A549 (cell line): ENCODE measurements at regions not wholly inside any gene's neighbourhood (a gene's known extent, or its start where the extent isn't known, plus 50 kb on each side); places are given as distances from the start of the nearest gene placed in this dataset.

Source experiments
- ATAC-seq, 2 experiments: fragments of 200-7000 bp in 1 of 2; fragments of >200 bp in 1 of 2; cut with Nextera tagmentation in 1 of 2; cut with Tn5 transposase in 1 of 2; 3 replicates each; pipeline versions ENCODE4 v1.8.0 to v1.9.1; 2018 to 2020; ENCODE audit warnings: mild to moderate bottlenecking in 1 of 2, moderate library complexity in 1 of 2
- CTCF ChIA-PET: fragments of 300-600 bp; sonication (Branson Sonifier 250); formaldehyde crosslinking; extraction: SDS; loops from one replicate; lab custom pipeline; 2021; ENCODE audit warnings: antibody characterized with exemption, inconsistent platforms; lab: Yijun Ruan, JAX
- POLR2A ChIA-PET: fragments of 350-600 bp; formaldehyde crosslinking; extraction: SDS; loops from one replicate; lab custom pipeline; 2021; ENCODE audit warnings: antibody characterized with exemption, inconsistent platforms; lab: Yijun Ruan, JAX
- DNase-seq, 2 experiments: peaks; one replicate each; pipeline versions ENCODE4 v3.0.0 to v3.0.0-alpha.2; 2011 to 2016; ENCODE audit warnings: low read depth in 1 of 2, low spot score in 1 of 2
- FAIRE-seq: peaks from 2 replicates; lab custom pipeline; 2011; peaks lifted over from hg19 to GRCh38; lab: Jason Lieb, UNC
- H3K27ac ChIP-seq, 2 experiments: fragments of >200 bp; sonication (Bioruptor Twin); formaldehyde crosslinking; 3 replicates each; pipeline ENCODE4 v1.5.1; 2016 to 2017
- H3K4me1 ChIP-seq: fragments of >200 bp; sonication (Bioruptor Twin); formaldehyde crosslinking; 3 replicates; pipeline ENCODE4 v1.6.1; 2016
- H3K4me2 ChIP-seq: fragments of >200 bp; sonication (Bioruptor Twin); formaldehyde crosslinking; 3 replicates; pipeline ENCODE4 v1.6.1; 2016
- H3K4me3 ChIP-seq: fragments of >200 bp; sonication (Bioruptor Twin); formaldehyde crosslinking; 3 replicates; pipeline ENCODE4 v1.5.1; 2016
- H3K9me3 ChIP-seq: fragments of >200 bp; sonication (Bioruptor Twin); formaldehyde crosslinking; 3 replicates; pipeline ENCODE4 v1.6.1; 2016
- ATOH8 ChIP-seq: fragments of 250-450 bp; sonication (Bioruptor Pico); IDR thresholded peaks from 2 replicates; pipeline ENCODE4 v1.5.0; 2020; ENCODE audit warnings: low read depth, mild to moderate bottlenecking, moderate library complexity
- BCL3 ChIP-seq: fragments of >200 bp; sonication (Bioruptor Twin); formaldehyde crosslinking; IDR thresholded peaks from 3 replicates; pipeline ENCODE4 v1.6.1; 2016
- CTCF ChIP-seq: fragments of >200 bp; sonication (Bioruptor Twin); formaldehyde crosslinking; IDR thresholded peaks from 3 replicates; pipeline ENCODE4 v1.5.1; 2016
- EP300 ChIP-seq, 2 experiments: fragments of >200 bp; sonication (Bioruptor Twin); formaldehyde crosslinking; IDR thresholded peaks; 2 replicates in 1 of 2; 3 replicates in 1 of 2; pipeline ENCODE4 v1.6.1; 2016 to 2017
- FOSL2 ChIP-seq, 2 experiments: fragments of 450-650 bp in 1 of 2; fragments of >200 bp in 1 of 2; sonication (Bioruptor Twin) in 1 of 2; formaldehyde crosslinking; IDR thresholded peaks; 2 replicates each; pipeline versions ENCODE4 v1.5.0 to v1.6.1; 2016 to 2020; ENCODE audit warnings: mild to moderate bottlenecking in 1 of 2, moderate library complexity in 1 of 2
- FOXS1 ChIP-seq: fragments of 250-450 bp; sonication (Bioruptor Pico); IDR thresholded peaks from 2 replicates; pipeline ENCODE4 v1.5.0; 2020; ENCODE audit warnings: mild to moderate bottlenecking, moderate library complexity
- JUN ChIP-seq, 2 experiments: fragments of >200 bp; sonication (Bioruptor Twin); formaldehyde crosslinking; IDR thresholded peaks; 2 replicates in 1 of 2; 3 replicates in 1 of 2; pipeline ENCODE4 v1.6.1; 2016 to 2017
- MAFK ChIP-seq: fragments of 450-650 bp; IDR thresholded peaks from 2 replicates; pipeline ENCODE4 v1.6.1; 2014; ENCODE audit not compliant: partially characterized antibody
- NFE2L2 ChIP-seq: fragments of 150-350 bp; conservative IDR thresholded peaks from 2 replicates; pipeline ENCODE4 v1.6.1; 2014; ENCODE audit warnings: low read length
- PHF8 ChIP-seq: fragments of 200-600 bp; sonication (generic); IDR thresholded peaks from 2 replicates; pipeline ENCODE4 v1.6.1; 2016; ENCODE audit warnings: low read depth, mild to moderate bottlenecking, antibody characterized with exemption, moderate library complexity, borderline replicate concordance
- RCOR1 ChIP-seq: fragments of 150-350 bp; IDR thresholded peaks from 2 replicates; pipeline ENCODE4 v1.6.1; 2014; ENCODE audit warnings: antibody characterized with exemption, low read length, low read depth
- REST ChIP-seq: fragments of 200-600 bp; sonication (generic); IDR thresholded peaks from 2 replicates; pipeline ENCODE4 v1.6.1; 2016; ENCODE audit warnings: antibody characterized with exemption, mild to moderate bottlenecking, moderate library complexity
- ZFP36 ChIP-seq: fragments of 450-650 bp; IDR thresholded peaks from 2 replicates; pipeline ENCODE4 v1.6.1; 2014; ENCODE audit warnings: borderline replicate concordance; ENCODE audit not compliant: partially characterized antibody
- ZSCAN20 ChIP-seq: fragments of 250-450 bp; sonication (Bioruptor Pico); IDR thresholded peaks from 2 replicates; pipeline ENCODE4 v1.8.0; 2022; ENCODE audit warnings: mild to moderate bottlenecking, moderate library complexity
- WGBS: methylation state at CpG from one replicate; pipeline ENCODE4 v1.1.6; 2017; ENCODE audit errors: missing lambda C conversion rate; 5-methylcytosine and 5-hydroxymethylcytosine counted together

DNA sequence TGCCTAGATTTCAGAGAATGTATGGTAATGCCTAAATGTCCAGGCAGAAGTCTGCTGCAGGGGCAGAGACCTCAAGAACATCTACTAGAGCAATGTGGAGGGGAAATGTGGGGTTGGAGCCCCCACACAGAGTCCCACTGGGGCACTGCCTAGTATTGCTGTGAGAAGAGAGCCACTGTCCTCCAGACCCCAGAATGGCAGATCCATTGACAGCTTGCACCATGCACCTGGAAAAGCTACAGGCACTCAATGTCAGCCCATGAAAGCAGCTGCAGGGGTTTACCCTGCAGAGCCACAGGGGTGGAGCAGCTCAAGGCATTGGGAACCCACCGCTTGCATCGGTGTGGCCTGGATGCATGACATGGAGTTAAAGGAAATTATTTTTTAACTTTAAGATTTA lies 314.1 kb downstream of the CYRIA start:
- ChIA-PET CTCF (no interaction called here), POLR2A (no interaction called here)
- Histone ChIP-seq H3K9me3 (peaks cover 2% of the 10 kb centered on the region; the same call in 2 of the 3 replicates), H3K4me2 (no peak overlapping the region), H3K27ac (no peak overlapping the region), H3K4me3 (no peak overlapping the region), H3K4me1 (no peaks in the 10 kb centered on the region)
- DNase-seq (no peak), FAIRE-seq (no peak), ATAC-seq (no peak)
- TF ChIP-seq EP300 (IDR thresholded peaks at IDR 0.05) (no peak), ZFP36 (no peak), MAFK (no peak), FOXS1 (CRISPR knock-in tag) (no peak), CTCF (no peak), ATOH8 (CRISPR knock-in tag) (no peak), FOSL2 (IDR thresholded peaks at IDR 0.05) (no peak), FOSL2 (CRISPR knock-in tag; IDR thresholded peaks at IDR 0.05) (no peak), JUN (IDR thresholded peaks at IDR 0.05) (no peak)
- 13% methylated on average over 2 of the region's 2 CpGs for WGBS

DNA sequence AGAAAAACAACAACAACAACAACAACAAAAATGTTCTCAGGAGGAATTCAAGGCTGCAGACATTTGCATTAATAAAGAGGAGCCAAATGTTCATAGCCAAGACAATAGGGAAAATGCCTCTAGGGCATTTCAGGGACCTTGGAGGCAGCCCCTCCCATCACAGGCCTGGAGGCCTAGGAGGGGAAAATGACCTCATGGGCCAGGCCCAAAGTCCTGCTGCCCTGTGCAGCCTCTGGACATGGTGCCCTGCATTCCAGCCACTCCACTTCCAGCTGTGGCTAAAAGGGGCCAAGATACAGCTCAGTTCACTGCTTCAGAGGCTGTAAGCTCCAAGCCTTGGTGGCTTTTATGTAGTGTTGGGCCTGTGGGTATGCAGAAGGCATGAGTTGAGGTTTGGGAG lies 314.5 kb downstream of the CYRIA start:
- no peak for DNase-seq
- CTCF ChIA-PET, result interaction anchor here (1.5 kb wide), 1 partner anchor 412 kb away, joined by 3 read pairs; no protein-coding TSS in a partner anchor
- FAIRE-seq, result no peak
- H3K4me1 ChIP-seq, result no peaks in the 10 kb centered on the region
- H3K4me2 ChIP-seq, result no peak overlapping the region
- peaks cover 2% of the 10 kb centered on the region; the same call in 2 of the 3 replicates for H3K9me3 ChIP-seq
- no peak for ATAC-seq
- POLR2A ChIA-PET, result no interaction called here
- TF ChIP-seq FOSL2 (IDR thresholded peaks at IDR 0.05) (no peak), FOSL2 (CRISPR knock-in tag; IDR thresholded peaks at IDR 0.05) (no peak), ZFP36 (no peak), REST (no peak), PHF8 (no peak), BCL3 (no peak), NFE2L2 (no peak), ZSCAN20 (CRISPR knock-in tag) (no peak)
- TF ChIP-seq, all 56 proteins: peak for 0
- H3K4me3 ChIP-seq, result no peak overlapping the region
- H3K27ac ChIP-seq, result no peak overlapping the region

DNA sequence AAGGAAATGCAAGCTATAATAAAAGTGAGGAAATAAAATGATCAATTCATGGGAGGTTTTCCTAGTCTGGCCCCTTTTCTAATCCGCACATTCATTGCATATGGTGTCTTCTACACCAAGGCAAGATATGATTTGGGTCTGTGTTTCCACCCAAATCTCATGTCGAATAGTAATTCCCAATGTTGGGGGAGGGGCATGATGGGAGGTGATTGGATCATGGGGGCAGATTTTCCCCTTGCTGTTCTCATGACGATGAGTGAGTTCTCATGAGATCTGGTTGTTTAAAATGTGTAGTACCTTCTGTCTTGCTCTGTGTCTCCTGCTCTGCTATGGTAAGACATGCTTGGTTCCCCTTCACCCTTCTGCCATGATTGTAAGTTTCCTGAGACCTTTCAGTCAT lies 315.4 kb downstream of the CYRIA start:
- TF ChIP-seq ZSCAN20 (CRISPR knock-in tag) (no peak), RCOR1 (no peak), BCL3 (no peak), REST (no peak), NFE2L2 (no peak)
- ChIA-PET POLR2A (no interaction called here), CTCF (interaction anchor here (1.5 kb wide), 1 partner anchor 411 kb away, joined by 3 read pairs; no protein-coding TSS in a partner anchor)
- ATAC-seq (no peak), DNase-seq (no peak), FAIRE-seq (no peak)
- no peak overlapping the region for H3K4me3 ChIP-seq
- peaks cover 2% of the 10 kb centered on the region; the same call in 2 of the 3 replicates for H3K9me3 ChIP-seq
- no peak overlapping the region for H3K27ac ChIP-seq
- no peaks in the 10 kb centered on the region for H3K4me1 ChIP-seq
- WGBS, result 0% methylated on average over 3 of the region's 3 CpGs
- H3K4me2 ChIP-seq, result no peak overlapping the region
